Left ventricle myocardium superior (tissue), 1 donor: ENCODE measurements at regions not wholly inside any gene's neighbourhood (a gene's known extent, or its start where the extent isn't known, plus 50 kb on each side); places are given as distances from the start of the nearest gene placed in this dataset.

Source experiments
- ATAC-seq: fragments of 200-7000 bp; cut with Tn5 transposase; one replicate; pipeline ENCODE4 v1.9.1; 2020; ENCODE audit warnings: mild to moderate bottlenecking, moderate library complexity
- DNase-seq: peaks from one replicate; pipeline ENCODE4 v3.0.0-alpha.2; 2020
- intact Hi-C: fragments of 100-400 bp; cut with micrococcal nuclease; formaldehyde crosslinking; loops from one replicate; pipeline ENCODE4 v1.11.0; 2022
- donor health status: DM: no; HTN: yes; CAD: no; lungs with severe emphysema.

- ATAC-seq (no peak), DNase-seq (no peak)
- intact Hi-C loops = no loop called here
Observed at GRCh38 chr2:48856144-48856543, 100.6 kb upstream of the LHCGR start.

DNA sequence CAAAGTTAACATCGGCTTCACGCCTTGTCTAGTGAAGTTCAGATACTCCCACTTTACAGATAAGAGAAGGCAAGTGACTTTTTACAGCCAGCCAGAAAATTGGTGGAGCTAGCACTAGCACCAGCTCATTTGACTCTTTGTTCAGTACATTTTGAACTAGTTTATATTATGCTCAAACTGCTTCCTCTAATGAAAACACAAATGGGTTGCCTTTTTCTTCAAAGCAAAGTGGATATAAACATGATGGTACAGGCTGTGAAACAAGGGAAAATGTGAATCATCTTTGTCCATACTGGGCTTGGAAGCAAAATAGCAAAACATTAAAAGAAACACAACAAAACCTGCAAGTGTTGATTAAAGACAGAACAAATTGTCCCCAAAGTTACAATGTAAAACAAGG is 99.6 kb upstream of the LHCGR start:
- intact Hi-C loops = no loop called here
- ATAC-seq = no peak

GRCh38 chr2:48854681-48855080 is 99.2 kb upstream of the LHCGR start:
- intact Hi-C loops = no loop called here
- DNase-seq = no peak
- ATAC-seq = no peak

More for the DNA sequence above, 99.6 kb upstream of the LHCGR start:
- DNase-seq = no peak

- no peak for DNase-seq
- intact Hi-C loops = no loop called here
- no peak for ATAC-seq
Observed at GRCh38 chr2:48852938-48853337, 97.4 kb upstream of the LHCGR start.

DNA sequence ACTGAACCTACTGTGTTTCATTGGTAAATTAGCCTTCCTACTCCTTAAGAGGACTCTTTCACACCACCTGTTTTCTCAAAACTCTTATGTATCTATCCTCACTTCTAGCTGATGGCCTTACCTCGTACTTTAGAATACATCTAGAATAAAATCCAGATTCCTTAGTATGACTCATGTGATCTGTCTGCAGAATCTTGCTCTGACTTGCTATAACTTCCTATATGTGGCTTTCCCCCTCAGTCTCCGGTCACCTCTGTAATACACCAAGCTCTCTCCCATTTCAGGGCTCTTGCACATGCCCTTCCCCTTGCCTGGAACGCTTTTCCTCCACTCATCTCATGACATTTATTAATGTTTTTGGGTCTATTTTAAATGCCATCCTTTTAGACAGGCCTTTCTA is 95.6 kb upstream of the LHCGR start:
- ATAC-seq (no peak), DNase-seq (no peak)
- intact Hi-C loops = no loop called here

DNA sequence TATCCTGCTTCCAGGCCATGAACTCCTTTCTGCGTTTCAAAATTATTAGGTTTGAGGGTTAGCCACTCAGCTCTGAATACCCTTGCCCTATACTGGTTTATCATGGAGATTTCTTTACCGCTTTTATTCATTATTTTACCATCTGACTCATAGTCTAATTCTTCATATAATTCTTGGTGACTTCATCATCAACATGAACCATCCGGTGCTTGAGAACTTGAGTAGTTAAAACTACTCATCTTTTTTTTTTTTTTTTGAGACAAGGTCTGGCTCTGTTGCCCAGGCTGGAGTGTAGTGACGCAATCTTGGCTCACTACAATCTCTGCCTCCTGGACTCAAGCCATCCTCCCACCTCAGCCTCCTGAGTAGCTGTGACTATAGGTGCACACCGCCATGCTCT is 94.2 kb upstream of the LHCGR start:
- intact Hi-C loops = no loop called here
- DNase-seq = no peak
- ATAC-seq = no peak

GRCh38 chr2:48845684-48846083 is 90.2 kb upstream of the LHCGR start:
- intact Hi-C loops = no loop called here
- DNase-seq = no peak
- no peak for ATAC-seq

- DNase-seq (no peak), ATAC-seq (no peak)
- intact Hi-C loops = no loop called here
Observed at GRCh38 chr2:48844417-48845155, 89.1 kb upstream of the LHCGR start.

GRCh38 chr2:48841126-48841525 is 85.6 kb upstream of the LHCGR start:
- DNase-seq (no peak), ATAC-seq (no peak)
- intact Hi-C loops = no loop called here

GRCh38 chr2:48838029-48838428 is 82.5 kb upstream of the LHCGR start:
- intact Hi-C loops = no loop called here
- ATAC-seq (no peak), DNase-seq (no peak)

- intact Hi-C loops = no loop called here
- DNase-seq (no peak), ATAC-seq (no peak)
Observed at GRCh38 chr2:48829569-48829968, 74.0 kb upstream of the LHCGR start.

GRCh38 chr2:48829036-48829435 is 73.5 kb upstream of the LHCGR start:
- intact Hi-C loops = no loop called here
- DNase-seq (no peak), ATAC-seq (no peak)

DNA sequence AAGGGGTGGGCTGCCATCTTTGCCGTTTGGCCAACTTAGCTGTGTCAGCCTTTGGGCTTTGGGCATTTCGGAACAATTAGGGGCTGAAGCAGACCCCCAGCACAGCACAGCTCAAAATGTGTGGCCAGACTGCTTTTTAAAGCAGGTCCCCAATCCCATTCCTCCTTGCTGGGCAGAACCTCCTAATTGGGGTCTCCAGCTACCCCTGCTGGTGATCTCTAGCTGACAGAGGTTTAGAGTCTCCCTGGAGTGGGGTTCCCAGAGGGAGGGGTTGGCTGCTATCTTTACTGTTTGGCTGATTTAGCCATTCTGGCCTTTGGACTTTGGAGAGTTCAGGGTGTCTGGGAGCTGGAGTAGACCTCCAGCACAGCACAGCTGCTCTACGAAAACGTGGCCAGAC is 71.5 kb upstream of the LHCGR start:
- DNase-seq = no peak
- intact Hi-C loops = no loop called here
- ATAC-seq = no peak

DNA sequence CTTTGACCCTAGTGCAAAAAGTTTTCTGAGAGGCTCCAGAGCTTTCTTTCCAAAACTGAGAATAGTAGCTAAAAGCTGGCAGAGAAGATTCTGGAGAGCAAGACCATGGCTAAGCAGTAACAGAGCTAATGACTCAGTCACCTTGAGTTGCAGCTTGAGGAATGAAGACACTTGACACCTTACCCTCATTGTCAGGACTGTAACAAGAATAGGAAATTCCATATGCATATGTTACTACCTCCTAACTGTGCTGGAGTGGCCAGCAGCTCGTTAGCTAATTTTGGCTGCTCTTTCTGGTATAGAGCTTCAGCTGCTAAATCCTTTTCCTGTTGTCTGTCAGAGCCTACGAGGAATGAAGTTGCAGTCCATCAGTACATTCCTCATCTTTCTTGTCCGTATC is 68.6 kb upstream of the LHCGR start:
- intact Hi-C loops = no loop called here
- DNase-seq (no peak), ATAC-seq (no peak)

DNA sequence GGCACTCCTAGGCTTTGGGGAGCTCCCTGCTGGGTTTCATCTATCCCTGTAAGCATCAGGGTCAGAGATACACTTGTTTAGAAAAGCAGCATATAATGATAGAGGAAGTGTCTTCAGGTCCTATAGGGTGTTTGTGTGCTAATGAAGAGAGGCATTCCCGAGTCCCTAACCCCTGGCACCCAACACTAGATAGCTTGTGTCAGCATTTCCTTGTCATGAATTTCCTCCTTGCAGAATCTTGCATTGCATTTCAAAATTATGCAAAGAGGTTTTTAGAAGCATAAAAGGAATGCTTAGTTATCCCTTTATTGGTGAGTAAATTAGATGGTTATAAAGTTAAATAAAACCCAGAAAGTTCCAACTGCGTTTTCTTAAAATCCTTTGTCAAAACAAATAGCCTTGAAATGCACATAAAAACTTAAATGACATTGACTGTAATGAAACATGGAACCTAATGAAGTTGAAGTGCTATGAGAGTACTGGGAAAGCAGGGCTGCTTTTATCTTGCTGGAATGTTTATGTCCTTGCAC is 63.7 kb upstream of the LHCGR start:
- DNase-seq = no peak
- intact Hi-C loops = no loop called here
- ATAC-seq = no peak

GRCh38 chr2:48817355-48817754 is 61.8 kb upstream of the LHCGR start:
- no peak for ATAC-seq
- intact Hi-C loops = no loop called here

DNA sequence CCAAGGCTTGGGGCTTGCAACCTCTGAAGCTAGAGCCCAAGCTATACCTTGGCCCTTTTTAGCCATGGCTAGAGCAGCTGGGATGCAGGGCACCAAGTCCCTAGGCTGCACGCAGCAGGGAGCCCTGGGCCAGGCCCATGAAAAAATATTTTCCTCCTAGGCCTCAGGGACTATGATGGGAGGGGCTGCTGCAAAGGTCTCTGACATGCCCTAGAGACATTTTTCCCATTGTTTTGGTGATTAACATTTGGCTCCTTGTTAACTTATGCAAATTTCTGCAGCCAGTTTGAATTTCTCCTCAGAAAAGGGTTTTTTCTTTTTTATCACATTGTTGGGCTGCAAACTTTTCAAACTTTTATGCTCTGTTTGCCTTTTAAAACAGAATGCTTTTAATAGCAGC is 56.9 kb upstream of the LHCGR start:
- intact Hi-C loops = no loop called here
- no peak for ATAC-seq
- no peak for DNase-seq

More at GRCh38 chr2:48817355-48817754, 61.8 kb upstream of the LHCGR start:
- no peak for DNase-seq

DNA sequence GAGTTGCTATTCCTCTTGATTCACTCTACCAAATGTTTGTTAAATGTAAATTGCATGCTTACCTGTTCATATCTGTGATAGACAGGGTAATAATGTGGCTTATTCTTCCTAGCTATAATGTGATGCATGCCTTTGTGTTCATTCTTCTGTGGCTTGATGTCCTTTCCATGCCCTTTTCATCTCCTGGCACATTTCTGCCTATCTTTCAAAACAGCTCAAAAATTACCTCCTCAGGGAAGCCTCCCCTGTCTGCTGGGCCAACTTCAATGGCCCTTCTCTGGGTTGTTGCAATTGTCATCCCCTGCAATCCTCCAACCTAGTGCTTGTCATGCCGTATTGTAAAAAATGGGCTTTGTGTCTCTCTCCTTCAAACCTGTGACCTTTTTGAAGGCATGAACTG is 52.8 kb upstream of the LHCGR start:
- no peak for ATAC-seq
- intact Hi-C loops = no loop called here

More for the DNA sequence above, 52.8 kb upstream of the LHCGR start:
- DNase-seq = no peak
